KMS-11 (cell line): ENCODE measurements at regions not wholly inside any gene's neighbourhood (a gene's known extent, or its start where the extent isn't known, plus 50 kb on each side); places are given as distances from the start of the nearest gene placed in this dataset.

Source experiments
- H2AFZ ChIP-seq: fragments of 200-600 bp; sonication (generic); 2 replicates; pipeline ENCODE4 v1.6.1; 2016; ENCODE audit warnings: antibody characterized with exemption, mixed run types, low read depth
- H3K27ac ChIP-seq: fragments of 200-600 bp; sonication (generic); 2 replicates; pipeline ENCODE4 v1.6.1; 2016; ENCODE audit warnings: mild to moderate bottlenecking, mixed run types
- H3K27me3 ChIP-seq: fragments of 200-600 bp; sonication (generic); 2 replicates; pipeline ENCODE4 v1.6.1; 2017; ENCODE audit warnings: mild to moderate bottlenecking, low read depth, mixed run types, moderate library complexity; ENCODE audit not compliant: insufficient read depth
- H3K36me3 ChIP-seq: fragments of 200-600 bp; sonication (generic); 2 replicates; pipeline ENCODE4 v1.6.1; 2017; ENCODE audit warnings: mild to moderate bottlenecking, mixed run types; ENCODE audit not compliant: insufficient read depth
- H3K4me1 ChIP-seq: fragments of 200-600 bp; sonication (generic); 2 replicates; pipeline ENCODE4 v1.6.1; 2016; ENCODE audit warnings: mild to moderate bottlenecking, low read depth, mixed run types; ENCODE audit not compliant: poor library complexity, severe bottlenecking
- H3K4me2 ChIP-seq: fragments of 200-600 bp; sonication (generic); 2 replicates; pipeline ENCODE4 v1.7.0; 2016; ENCODE audit warnings: mild to moderate bottlenecking, mixed run types
- H3K4me3 ChIP-seq: fragments of 200-600 bp; sonication (generic); IDR thresholded peaks from 2 replicates; pipeline ENCODE4 v1.6.1; 2017; ENCODE audit warnings: low read depth, low read length, mixed read lengths; ENCODE audit not compliant: insufficient read depth
- H3K79me2 ChIP-seq: fragments of 200-600 bp; sonication (generic); 2 replicates; pipeline ENCODE4 v1.6.1; 2016; ENCODE audit warnings: low read depth, mixed run types; ENCODE audit not compliant: insufficient read depth
- H3K9ac ChIP-seq: fragments of 200-600 bp; sonication (generic); 2 replicates; pipeline ENCODE4 v1.6.1; 2016; ENCODE audit warnings: mild to moderate bottlenecking, mixed run types
- H4K20me1 ChIP-seq: fragments of 200-600 bp; sonication (generic); 2 replicates; pipeline ENCODE4 v1.6.1; 2016; ENCODE audit warnings: mild to moderate bottlenecking, mixed run types; ENCODE audit not compliant: insufficient read depth
- CTCF ChIP-seq: fragments of 200-600 bp; sonication (generic); conservative IDR thresholded peaks from 2 replicates; pipeline ENCODE4 v1.6.1; 2017; ENCODE audit warnings: low read depth, mild to moderate bottlenecking, antibody characterized with exemption, low read length, moderate library complexity, mixed read lengths

- no peak for TF ChIP-seq CTCF
- Histone ChIP-seq H3K4me2 (no peak overlapping the region), H3K36me3 (no peaks in the 10 kb centered on the region), H3K79me2 (no peaks in the 10 kb centered on the region), H4K20me1 (no peaks in the 10 kb centered on the region), H3K4me3 (no peak overlapping the region), H3K27ac (no peak overlapping the region), H3K27me3 (no peaks in the 10 kb centered on the region), H3K4me1 (no peaks in the 10 kb centered on the region), H2AFZ (no peak overlapping the region), H3K9ac (no peak overlapping the region)
Observed at GRCh38 chr6:14707276-14707675, 538.6 kb upstream of the JARID2 start.

- no peaks in the 10 kb centered on the region for H3K4me1 ChIP-seq
- H3K27ac ChIP-seq, result no peak overlapping the region
- no peak overlapping the region for H3K9ac ChIP-seq
- H3K36me3 ChIP-seq, result no peaks in the 10 kb centered on the region
- no peak for TF ChIP-seq CTCF
- no peaks in the 10 kb centered on the region for H4K20me1 ChIP-seq
- H3K79me2 ChIP-seq, result no peaks in the 10 kb centered on the region
- no peaks in the 10 kb centered on the region for H3K27me3 ChIP-seq
- no peak overlapping the region for H2AFZ ChIP-seq
- no peak overlapping the region for H3K4me2 ChIP-seq
- H3K4me3 ChIP-seq, result no peak overlapping the region
Observed at GRCh38 chr6:14707971-14708465, 537.9 kb upstream of the JARID2 start.

GRCh38 chr6:14709066-14709670 is 536.7 kb upstream of the JARID2 start:
- TF ChIP-seq CTCF, result no peak
- H3K4me3 ChIP-seq, result no peak overlapping the region
- H3K9ac ChIP-seq, result no peak overlapping the region
- no peaks in the 10 kb centered on the region for H3K27me3 ChIP-seq
- no peaks in the 10 kb centered on the region for H4K20me1 ChIP-seq
- no peak overlapping the region for H3K4me2 ChIP-seq
- H3K27ac ChIP-seq, result no peak overlapping the region
- no peaks in the 10 kb centered on the region for H3K79me2 ChIP-seq
- no peaks in the 10 kb centered on the region for H3K36me3 ChIP-seq
- no peak overlapping the region for H2AFZ ChIP-seq
- H3K4me1 ChIP-seq, result no peaks in the 10 kb centered on the region

GRCh38 chr6:14709900-14710299 is 536.0 kb upstream of the JARID2 start:
- Histone ChIP-seq H3K4me1 (no peaks in the 10 kb centered on the region), H3K9ac (no peak overlapping the region), H3K27ac (no peak overlapping the region), H3K4me2 (no peak overlapping the region), H3K4me3 (no peak overlapping the region), H2AFZ (no peak overlapping the region), H3K27me3 (no peaks in the 10 kb centered on the region), H3K79me2 (no peaks in the 10 kb centered on the region), H4K20me1 (no peaks in the 10 kb centered on the region), H3K36me3 (no peaks in the 10 kb centered on the region)
- TF ChIP-seq CTCF, result no peak
